ENCODE measurements at regions not wholly inside any gene's neighbourhood (a gene's known extent, or its start where the extent isn't known, plus 50 kb on each side); places are given as distances from the start of the nearest gene placed in this dataset.

GRCh38 chr15:81434851-81435250 lies 60.8 kb upstream of the TMC3 start:
- TF ChIP-seq CTCF (IDR thresholded peaks at IDR 0.05) (no peak), POLR2A (IDR thresholded peaks at IDR 0.05) (no peak)

Data from right lobe of liver (tissue), 4 donors.